Kidney epithelial cell (primary cell): ENCODE measurements at regions not wholly inside any gene's neighbourhood (a gene's known extent, or its start where the extent isn't known, plus 50 kb on each side); places are given as distances from the start of the nearest gene placed in this dataset.

Experiments used
- DNase-seq: peaks from one replicate; pipeline ENCODE4 v3.0.0-alpha.2; 2010; ENCODE audit warnings: low read depth
- H3K27me3 ChIP-seq: 2 replicates; pipeline ENCODE4 v1.6.0; 2011; ENCODE audit warnings: low read length; ENCODE audit not compliant: control insufficient read depth, insufficient read depth
- H3K36me3 ChIP-seq: 2 replicates; pipeline ENCODE4 v1.5.1; 2011; ENCODE audit warnings: low read length; ENCODE audit not compliant: control insufficient read depth, insufficient read depth
- H3K4me3 ChIP-seq: 2 replicates; pipeline ENCODE4 v1.5.1; 2011; ENCODE audit warnings: low read depth, mild to moderate bottlenecking, control low read depth, low read length
- TF ChIP-seq, protein P1 (sequence below): IDR thresholded peaks from 2 replicates; pipeline ENCODE4 v1.5.1; 2011; ENCODE audit warnings: mild to moderate bottlenecking, moderate library complexity, low read length, control low read depth, inconsistent platforms; ENCODE audit not compliant: insufficient read depth, poor library complexity, severe bottlenecking

DNA sequence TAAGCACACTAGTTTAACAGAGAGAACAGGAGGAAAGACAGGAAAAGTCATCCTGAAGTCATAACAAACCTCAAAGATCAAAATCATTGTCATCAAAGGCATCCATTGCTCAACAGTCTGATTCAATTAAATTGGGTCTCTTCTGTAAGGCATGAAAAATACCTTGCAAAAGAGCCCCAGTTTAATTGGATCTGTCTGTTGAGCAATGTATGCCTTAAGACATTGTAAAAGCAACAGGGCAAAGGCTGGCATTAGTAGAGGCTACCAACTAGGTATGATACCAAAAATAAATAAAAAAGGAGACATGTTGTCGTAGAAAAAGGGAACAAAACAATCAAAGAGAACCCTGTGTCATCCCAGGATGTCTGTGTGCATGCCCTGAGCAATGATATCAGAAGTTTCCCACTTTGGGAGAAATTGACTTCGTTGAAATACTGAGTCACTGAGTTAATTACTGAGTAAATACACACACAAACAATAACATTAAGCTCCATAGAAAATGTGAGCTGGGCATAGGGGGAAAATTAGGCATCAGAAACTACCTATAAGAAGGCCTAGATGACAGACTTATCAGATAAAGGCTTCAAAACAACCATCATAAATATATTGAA lies 1013.8 kb upstream of the CITED2 start:
- H3K27me3 ChIP-seq: no peaks in the 10 kb centered on the region
- H3K4me3 ChIP-seq: no peak overlapping the region
- H3K36me3 ChIP-seq: no peaks in the 10 kb centered on the region
- no peak for DNase-seq
- TF ChIP-seq, protein P1, sequence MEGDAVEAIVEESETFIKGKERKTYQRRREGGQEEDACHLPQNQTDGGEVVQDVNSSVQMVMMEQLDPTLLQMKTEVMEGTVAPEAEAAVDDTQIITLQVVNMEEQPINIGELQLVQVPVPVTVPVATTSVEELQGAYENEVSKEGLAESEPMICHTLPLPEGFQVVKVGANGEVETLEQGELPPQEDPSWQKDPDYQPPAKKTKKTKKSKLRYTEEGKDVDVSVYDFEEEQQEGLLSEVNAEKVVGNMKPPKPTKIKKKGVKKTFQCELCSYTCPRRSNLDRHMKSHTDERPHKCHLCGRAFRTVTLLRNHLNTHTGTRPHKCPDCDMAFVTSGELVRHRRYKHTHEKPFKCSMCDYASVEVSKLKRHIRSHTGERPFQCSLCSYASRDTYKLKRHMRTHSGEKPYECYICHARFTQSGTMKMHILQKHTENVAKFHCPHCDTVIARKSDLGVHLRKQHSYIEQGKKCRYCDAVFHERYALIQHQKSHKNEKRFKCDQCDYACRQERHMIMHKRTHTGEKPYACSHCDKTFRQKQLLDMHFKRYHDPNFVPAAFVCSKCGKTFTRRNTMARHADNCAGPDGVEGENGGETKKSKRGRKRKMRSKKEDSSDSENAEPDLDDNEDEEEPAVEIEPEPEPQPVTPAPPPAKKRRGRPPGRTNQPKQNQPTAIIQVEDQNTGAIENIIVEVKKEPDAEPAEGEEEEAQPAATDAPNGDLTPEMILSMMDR: no peak

DNA sequence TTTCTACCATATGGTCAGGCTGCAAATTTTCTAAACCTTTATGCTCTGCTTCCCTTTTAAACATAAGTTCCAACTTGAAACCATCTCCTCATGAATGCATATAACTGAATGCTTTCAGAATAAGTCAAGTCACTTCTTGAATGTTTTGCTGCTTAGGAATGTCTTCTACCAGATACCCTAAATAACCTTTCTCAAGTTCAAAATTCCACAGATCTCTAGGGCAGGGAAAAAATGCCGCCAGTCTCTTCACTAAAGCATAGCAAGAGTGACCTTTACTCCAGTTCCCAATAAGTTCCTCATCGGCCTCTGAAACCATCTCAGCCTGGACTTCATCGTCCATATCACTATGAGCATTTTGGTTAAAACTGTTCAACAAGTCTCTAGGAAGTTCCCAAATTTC lies 1011.2 kb upstream of the CITED2 start:
- Histone ChIP-seq H3K4me3 (no peak overlapping the region), H3K27me3 (no peaks in the 10 kb centered on the region), H3K36me3 (no peaks in the 10 kb centered on the region)
- TF ChIP-seq, protein P1: no peak
- no peak for DNase-seq

DNA sequence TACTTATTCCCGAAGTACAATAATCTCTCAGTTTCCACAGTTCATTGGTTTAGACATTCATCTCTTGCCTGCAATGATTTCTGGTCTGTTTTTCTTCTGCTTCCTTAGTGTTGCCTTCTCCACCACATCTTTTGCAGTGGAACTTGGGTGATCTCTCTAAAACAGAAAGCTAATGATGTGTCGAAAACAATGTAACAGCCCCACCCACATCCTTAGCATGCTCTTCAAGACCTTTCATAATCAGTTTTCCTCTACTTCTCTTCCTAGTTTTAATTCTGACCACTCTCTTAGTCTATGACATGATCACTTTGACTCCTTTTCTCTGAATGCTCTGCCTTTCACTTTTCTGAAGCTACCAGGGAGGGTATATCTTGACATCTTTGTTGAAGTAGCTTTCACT lies 1007.9 kb upstream of the CITED2 start:
- Histone ChIP-seq H3K27me3 (no peaks in the 10 kb centered on the region), H3K36me3 (no peaks in the 10 kb centered on the region), H3K4me3 (no peak overlapping the region)
- DNase-seq: no peak
- TF ChIP-seq, protein P1: no peak

DNA sequence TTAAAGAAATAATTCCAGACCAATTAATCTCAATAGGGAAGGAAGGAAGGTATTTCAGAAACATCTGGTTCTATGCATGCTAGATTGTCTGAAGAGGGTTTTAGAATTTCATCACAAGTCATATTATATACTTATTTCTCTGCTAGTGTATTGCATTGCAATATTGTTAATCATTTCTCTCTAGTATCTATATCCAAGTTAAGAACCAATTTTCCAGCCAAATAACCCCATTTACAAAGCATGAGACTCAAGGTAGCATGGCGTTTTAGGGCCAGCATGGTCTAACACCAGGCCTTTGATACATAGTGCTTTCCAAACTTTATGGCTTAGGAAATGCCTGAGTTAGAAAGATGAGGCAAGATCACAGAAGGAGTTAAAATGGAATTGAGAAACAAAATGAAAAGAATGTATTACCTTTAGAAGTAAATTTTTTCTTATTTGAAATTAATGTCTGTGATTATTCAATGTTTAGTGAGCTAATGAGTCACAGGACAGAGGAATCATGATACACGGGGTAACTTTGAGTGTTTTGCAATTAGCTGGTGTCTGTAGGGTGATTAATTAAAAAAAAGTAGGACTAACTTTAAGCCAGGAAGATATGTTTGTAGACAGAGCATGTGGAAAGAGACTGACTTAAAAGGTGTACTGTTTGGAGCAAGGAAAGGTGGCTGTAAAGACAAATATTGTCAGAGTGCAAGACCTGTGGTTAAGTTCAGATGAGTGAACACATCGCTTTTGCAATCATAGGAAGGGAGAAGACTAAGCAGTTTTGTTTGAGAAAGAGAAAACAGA lies 1006.2 kb upstream of the CITED2 start:
- TF ChIP-seq, protein P1: no peak
- no peak for DNase-seq

DNA sequence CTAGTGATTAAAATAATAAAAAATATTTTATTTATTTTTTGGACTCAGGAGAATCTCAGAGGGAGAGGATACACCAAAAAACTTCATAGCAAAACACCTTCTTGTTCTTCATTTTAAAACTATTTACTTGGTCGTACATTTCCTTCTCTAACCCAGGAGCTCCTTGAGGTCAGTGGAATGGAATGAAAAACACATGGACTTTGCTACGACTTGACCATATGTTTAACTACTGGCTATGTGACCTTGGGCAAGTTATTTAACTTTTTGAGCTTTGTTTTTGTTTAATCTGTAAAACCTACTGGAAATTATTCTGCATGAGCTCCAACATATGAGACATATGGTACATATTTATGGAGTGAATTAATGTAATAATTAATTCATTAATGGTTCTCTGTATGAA lies 1005.5 kb upstream of the CITED2 start:
- TF ChIP-seq, protein P1: no peak
- no peaks in the 10 kb centered on the region for H3K27me3 ChIP-seq
- no peak overlapping the region for H3K4me3 ChIP-seq
- DNase-seq: no peak
- H3K36me3 ChIP-seq: no peaks in the 10 kb centered on the region

More for the DNA sequence above, 1006.2 kb upstream of the CITED2 start:
- no peaks in the 10 kb centered on the region for H3K27me3 ChIP-seq
- H3K36me3 ChIP-seq: no peaks in the 10 kb centered on the region
- H3K4me3 ChIP-seq: no peak overlapping the region
